ENCODE measurements at regions not wholly inside any gene's neighbourhood (a gene's known extent, or its start where the extent isn't known, plus 50 kb on each side); places are given as distances from the start of the nearest gene placed in this dataset.
"Not testable (repeated sequence)": the region's sequence is repeated elsewhere in the genome, so short reads cannot be mapped to it uniquely, and the experiment has no call there.

DNA sequence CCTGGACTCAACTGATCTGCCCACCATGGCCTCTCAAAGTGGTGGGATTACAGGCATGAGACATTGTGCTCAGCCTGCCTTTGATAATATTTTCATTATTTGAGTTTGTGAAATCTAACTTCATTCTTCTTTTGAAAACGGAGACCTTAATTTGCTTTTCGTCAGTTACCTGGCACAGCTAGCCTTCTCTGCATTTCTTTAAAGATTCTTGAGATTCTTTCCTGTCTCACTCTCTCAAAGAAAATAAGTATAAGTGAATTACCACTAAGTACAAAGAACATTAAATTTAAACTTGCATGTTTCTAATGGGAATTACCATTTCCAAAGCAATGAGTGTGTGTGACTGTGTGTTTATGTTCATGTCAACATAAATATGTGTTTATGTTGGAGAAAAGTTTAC is 187.9 kb downstream of the NFKBIZ start:
- peak overlapping the region in 1 of 2 experiments; percentile 19; a peak in 1 of 4 replicates for H3K27ac ChIP-seq (ENCODE audit: low read depth in 2 of 2, low read length in 1 of 2)
- H2AFZ ChIP-seq (ENCODE audit: low read depth) = no peak overlapping the region
- H3K9me3 ChIP-seq = no peaks in the 10 kb centered on the region
- no peaks in the 10 kb centered on the region for H3K79me2 ChIP-seq (ENCODE audit: insufficient read depth)
- H4K20me1 ChIP-seq (ENCODE audit: insufficient read depth) = no peaks in the 10 kb centered on the region
- no peaks in the 10 kb centered on the region for H3K27me3 ChIP-seq (ENCODE audit: insufficient read depth)
- ChIA-PET POLR2A (no interaction called here), CTCF (interaction anchor here (1.9 kb wide), 1 partner anchor 188 kb away, joined by 3 read pairs; no protein-coding TSS in a partner anchor)
- no peak overlapping the region for H3K4me3 ChIP-seq (ENCODE audit: low read depth in 2 of 2, low read length in 1 of 2)
- 57% methylated on average over 2 of the region's 2 CpGs for WGBS (ENCODE audit: low lambda C conversion rate)
- H3F3A ChIP-seq (replicated peaks; ENCODE audit: insufficient read depth) = no peaks in the 10 kb centered on the region
- H3K9me2 ChIP-seq = no peaks in the 10 kb centered on the region
- no peak overlapping the region for H3K9ac ChIP-seq
- no peak overlapping the region for H3K4me2 ChIP-seq
- DNase-seq = no peak
- H3K4me1 ChIP-seq (ENCODE audit: control insufficient read depth in 1 of 2, insufficient read depth in 2 of 2, low read depth in 1 of 2, low read length in 1 of 2) = no peaks in the 10 kb centered on the region
- TF ChIP-seq, protein P1, sequence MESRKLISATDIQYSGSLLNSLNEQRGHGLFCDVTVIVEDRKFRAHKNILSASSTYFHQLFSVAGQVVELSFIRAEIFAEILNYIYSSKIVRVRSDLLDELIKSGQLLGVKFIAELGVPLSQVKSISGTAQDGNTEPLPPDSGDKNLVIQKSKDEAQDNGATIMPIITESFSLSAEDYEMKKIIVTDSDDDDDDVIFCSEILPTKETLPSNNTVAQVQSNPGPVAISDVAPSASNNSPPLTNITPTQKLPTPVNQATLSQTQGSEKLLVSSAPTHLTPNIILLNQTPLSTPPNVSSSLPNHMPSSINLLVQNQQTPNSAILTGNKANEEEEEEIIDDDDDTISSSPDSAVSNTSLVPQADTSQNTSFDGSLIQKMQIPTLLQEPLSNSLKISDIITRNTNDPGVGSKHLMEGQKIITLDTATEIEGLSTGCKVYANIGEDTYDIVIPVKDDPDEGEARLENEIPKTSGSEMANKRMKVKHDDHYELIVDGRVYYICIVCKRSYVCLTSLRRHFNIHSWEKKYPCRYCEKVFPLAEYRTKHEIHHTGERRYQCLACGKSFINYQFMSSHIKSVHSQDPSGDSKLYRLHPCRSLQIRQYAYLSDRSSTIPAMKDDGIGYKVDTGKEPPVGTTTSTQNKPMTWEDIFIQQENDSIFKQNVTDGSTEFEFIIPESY (IDR thresholded peaks at IDR 0.05; ENCODE audit: borderline replicate concordance, low read depth) = no peak
- H3K36me3 ChIP-seq (replicated peaks in 1 of 2; ENCODE audit: control insufficient read depth in 1 of 2, insufficient read depth in 2 of 2, low read length in 1 of 2) = no peaks in the 10 kb centered on the region

DNA sequence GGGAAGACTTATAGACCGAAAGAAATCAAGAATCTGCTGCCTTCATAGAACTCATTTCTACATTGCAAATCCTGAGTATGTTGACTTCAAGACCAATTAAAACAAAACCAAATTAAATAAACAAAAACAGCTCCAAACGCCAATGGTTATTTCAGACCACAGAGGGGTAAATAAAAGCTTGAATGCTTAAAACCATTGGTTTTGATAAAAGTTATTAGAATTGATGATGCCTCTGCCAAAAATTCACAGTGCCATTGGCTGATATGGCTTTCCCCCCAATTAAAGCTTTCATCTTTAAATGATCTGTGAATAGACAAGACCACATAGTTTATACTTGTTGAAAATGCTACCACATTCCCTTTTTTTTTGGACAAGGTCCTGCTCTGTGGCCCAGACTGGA is 188.5 kb downstream of the NFKBIZ start:
- ChIA-PET CTCF (interaction anchor here (0.6 to 1.9 kb wide), 3 partner anchors 14 to 259 kb away, joined by 3 to 4 read pairs (median 3); partner anchors contain the start of gene NXPE3), POLR2A (no interaction called here)
- H3K79me2 ChIP-seq (ENCODE audit: insufficient read depth) = no peaks in the 10 kb centered on the region
- H3F3A ChIP-seq (replicated peaks; ENCODE audit: insufficient read depth) = no peaks in the 10 kb centered on the region
- H3K4me3 ChIP-seq (ENCODE audit: low read depth in 2 of 2, low read length in 1 of 2) = no peak overlapping the region
- no peaks in the 10 kb centered on the region for H3K27me3 ChIP-seq (ENCODE audit: insufficient read depth)
- no peaks in the 10 kb centered on the region for H3K9me3 ChIP-seq
- TF ChIP-seq TEAD4 (IDR thresholded peaks at IDR 0.05; ENCODE audit: borderline replicate concordance, insufficient read depth) = no peak
- no peak for DNase-seq
- no peak overlapping the region; a peak in 1 of 4 replicates for H3K27ac ChIP-seq (ENCODE audit: low read depth in 2 of 2, low read length in 1 of 2)
- H4K20me1 ChIP-seq (ENCODE audit: insufficient read depth) = no peaks in the 10 kb centered on the region
- no peaks in the 10 kb centered on the region for H3K4me1 ChIP-seq (ENCODE audit: control insufficient read depth in 1 of 2, insufficient read depth in 2 of 2, low read depth in 1 of 2, low read length in 1 of 2)
- no peak overlapping the region for H3K9ac ChIP-seq
- H3K4me2 ChIP-seq = no peak overlapping the region
- no peak overlapping the region for H2AFZ ChIP-seq (ENCODE audit: low read depth)
- no peaks in the 10 kb centered on the region for H3K9me2 ChIP-seq
- no peaks in the 10 kb centered on the region for H3K36me3 ChIP-seq (replicated peaks in 1 of 2; ENCODE audit: control insufficient read depth in 1 of 2, insufficient read depth in 2 of 2, low read length in 1 of 2)
- WGBS (ENCODE audit: low lambda C conversion rate) = 86% methylated on average over 2 of the region's 2 CpGs

DNA sequence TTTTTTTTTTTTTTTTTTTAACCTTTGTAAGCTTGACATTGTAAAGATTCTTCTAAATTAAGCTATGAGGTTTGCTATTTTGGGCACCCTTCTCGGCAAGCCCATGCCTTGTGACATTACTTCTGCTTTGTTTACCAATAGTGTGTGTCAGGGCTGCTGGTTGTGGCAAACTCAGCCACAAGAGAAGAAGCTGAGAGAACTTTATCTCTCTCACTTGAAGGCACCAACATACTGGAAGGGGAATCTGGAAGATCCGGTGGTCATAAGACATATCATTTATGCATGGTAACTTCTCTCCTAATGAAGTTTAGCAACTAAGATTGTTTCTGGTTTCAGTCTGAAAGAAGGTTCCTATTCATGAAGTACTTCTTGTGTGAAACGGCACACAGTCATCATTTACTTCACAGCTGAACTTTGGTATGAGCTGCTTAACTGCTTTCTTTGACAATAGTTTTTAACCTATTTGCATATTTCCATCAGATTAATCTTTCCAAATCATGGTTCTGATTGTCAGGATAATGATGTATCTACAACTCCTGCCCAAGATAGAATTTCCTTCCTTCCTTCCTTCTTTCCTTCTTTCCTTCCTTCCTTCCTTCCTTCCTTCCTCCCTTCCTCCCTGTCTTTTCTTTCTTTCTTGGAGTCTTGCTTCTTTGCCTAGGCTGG is 189.3 kb downstream of the NFKBIZ start:
- Histone ChIP-seq H3K27ac (ENCODE audit: low read depth in 2 of 2, low read length in 1 of 2) (no peak overlapping the region), H3K9me3 (no peaks in the 10 kb centered on the region), H3K36me3 (replicated peaks in 1 of 2; ENCODE audit: control insufficient read depth in 1 of 2, insufficient read depth in 2 of 2, low read length in 1 of 2) (no peaks in the 10 kb centered on the region), H3F3A (replicated peaks; ENCODE audit: insufficient read depth) (no peaks in the 10 kb centered on the region), H3K27me3 (ENCODE audit: insufficient read depth) (no peaks in the 10 kb centered on the region), H3K9me2 (no peaks in the 10 kb centered on the region), H3K9ac (no peak overlapping the region), H2AFZ (ENCODE audit: low read depth) (no peak overlapping the region), H3K4me2 (no peak overlapping the region), H3K4me1 (ENCODE audit: control insufficient read depth in 1 of 2, insufficient read depth in 2 of 2, low read depth in 1 of 2, low read length in 1 of 2) (no peaks in the 10 kb centered on the region), H3K4me3 (ENCODE audit: low read depth in 2 of 2, low read length in 1 of 2) (no peak overlapping the region), H3K79me2 (ENCODE audit: insufficient read depth) (no peaks in the 10 kb centered on the region), H4K20me1 (ENCODE audit: insufficient read depth) (no peaks in the 10 kb centered on the region)
- 63% methylated on average over 3 of the region's 3 CpGs for WGBS (ENCODE audit: low lambda C conversion rate)
- TF ChIP-seq, protein P2, sequence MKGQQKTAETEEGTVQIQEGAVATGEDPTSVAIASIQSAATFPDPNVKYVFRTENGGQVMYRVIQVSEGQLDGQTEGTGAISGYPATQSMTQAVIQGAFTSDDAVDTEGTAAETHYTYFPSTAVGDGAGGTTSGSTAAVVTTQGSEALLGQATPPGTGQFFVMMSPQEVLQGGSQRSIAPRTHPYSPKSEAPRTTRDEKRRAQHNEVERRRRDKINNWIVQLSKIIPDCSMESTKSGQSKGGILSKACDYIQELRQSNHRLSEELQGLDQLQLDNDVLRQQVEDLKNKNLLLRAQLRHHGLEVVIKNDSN (IDR thresholded peaks at IDR 0.05; ENCODE audit: borderline replicate concordance, low read depth) = no peak
- TF ChIP-seq RAD21 (IDR thresholded peaks at IDR 0.05; ENCODE audit: low read length) (no peak), POLR2AphosphoS5 (IDR thresholded peaks at IDR 0.05; ENCODE audit: low read depth, low read length) (no peak), NFIC (IDR thresholded peaks at IDR 0.05; ENCODE audit: borderline replicate concordance) (no peak), GABPA (IDR thresholded peaks at IDR 0.05; ENCODE audit: low read depth) (no peak), JUND (IDR thresholded peaks at IDR 0.05) (no peak), FOXJ3 (CRISPR knock-in tag; IDR thresholded peaks at IDR 0.05) (no peak), TCF12 (IDR thresholded peaks at IDR 0.05) (no peak), RCOR1 (IDR thresholded peaks at IDR 0.05; ENCODE audit: low read length) (no peak)
- DNase-seq = no peak
- POLR2A ChIA-PET = no interaction called here
- CTCF ChIA-PET = interaction anchor here (0.6 to 0.9 kb wide), 2 partner anchors 15 to 260 kb away, joined by 3 to 4 read pairs; partner anchors contain the start of gene NXPE3

DNA sequence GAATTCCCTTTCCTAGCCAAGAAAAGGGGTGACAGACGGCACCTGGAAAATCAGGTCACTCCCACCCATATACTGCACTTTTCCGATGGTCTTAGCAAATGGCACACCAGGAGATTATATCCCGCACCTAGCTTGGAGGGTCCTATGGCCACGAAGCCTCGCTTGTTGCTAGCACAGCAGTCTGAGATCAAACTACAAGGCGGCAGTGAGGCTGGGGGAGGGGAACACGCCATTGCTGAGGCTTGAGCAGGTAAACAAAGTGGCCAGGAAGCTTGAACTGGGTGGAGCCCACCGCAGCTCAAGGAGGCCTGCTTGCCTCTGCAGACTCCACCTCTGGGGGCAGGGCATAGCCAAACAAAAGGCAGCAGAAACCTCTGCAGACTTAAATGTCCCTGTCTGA is 190.8 kb downstream of the NFKBIZ start:
- H3K4me1 ChIP-seq (ENCODE audit: control insufficient read depth in 1 of 2, insufficient read depth in 2 of 2, low read depth in 1 of 2, low read length in 1 of 2); POLR2A ChIA-PET; H3F3A ChIP-seq (replicated peaks; ENCODE audit: insufficient read depth); DNase-seq; H3K9me2 ChIP-seq; H3K9ac ChIP-seq; CTCF ChIA-PET; H3K27ac ChIP-seq (ENCODE audit: low read depth in 2 of 2, low read length in 1 of 2); H3K27me3 ChIP-seq (ENCODE audit: insufficient read depth); H3K36me3 ChIP-seq (replicated peaks in 1 of 2; ENCODE audit: control insufficient read depth in 1 of 2, insufficient read depth in 2 of 2, low read length in 1 of 2); H2AFZ ChIP-seq (ENCODE audit: low read depth); H4K20me1 ChIP-seq (ENCODE audit: insufficient read depth); H3K79me2 ChIP-seq (ENCODE audit: insufficient read depth); H3K9me3 ChIP-seq; H3K4me3 ChIP-seq (ENCODE audit: low read depth in 2 of 2, low read length in 1 of 2); H3K4me2 ChIP-seq: not testable (repeated sequence)
- WGBS (ENCODE audit: low lambda C conversion rate) = 79% methylated on average over 8 of the region's 8 CpGs
